ENCODE measurements at regions not wholly inside any gene's neighbourhood (a gene's known extent, or its start where the extent isn't known, plus 50 kb on each side); places are given as distances from the start of the nearest gene placed in this dataset.

GRCh38 chr2:85957256-85957655 is 68.5 kb upstream of the ST3GAL5 start:
- TF ChIP-seq, protein P1, sequence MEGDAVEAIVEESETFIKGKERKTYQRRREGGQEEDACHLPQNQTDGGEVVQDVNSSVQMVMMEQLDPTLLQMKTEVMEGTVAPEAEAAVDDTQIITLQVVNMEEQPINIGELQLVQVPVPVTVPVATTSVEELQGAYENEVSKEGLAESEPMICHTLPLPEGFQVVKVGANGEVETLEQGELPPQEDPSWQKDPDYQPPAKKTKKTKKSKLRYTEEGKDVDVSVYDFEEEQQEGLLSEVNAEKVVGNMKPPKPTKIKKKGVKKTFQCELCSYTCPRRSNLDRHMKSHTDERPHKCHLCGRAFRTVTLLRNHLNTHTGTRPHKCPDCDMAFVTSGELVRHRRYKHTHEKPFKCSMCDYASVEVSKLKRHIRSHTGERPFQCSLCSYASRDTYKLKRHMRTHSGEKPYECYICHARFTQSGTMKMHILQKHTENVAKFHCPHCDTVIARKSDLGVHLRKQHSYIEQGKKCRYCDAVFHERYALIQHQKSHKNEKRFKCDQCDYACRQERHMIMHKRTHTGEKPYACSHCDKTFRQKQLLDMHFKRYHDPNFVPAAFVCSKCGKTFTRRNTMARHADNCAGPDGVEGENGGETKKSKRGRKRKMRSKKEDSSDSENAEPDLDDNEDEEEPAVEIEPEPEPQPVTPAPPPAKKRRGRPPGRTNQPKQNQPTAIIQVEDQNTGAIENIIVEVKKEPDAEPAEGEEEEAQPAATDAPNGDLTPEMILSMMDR (IDR thresholded peaks at IDR 0.05), result no peak
- TF ChIP-seq POLR2A (IDR thresholded peaks at IDR 0.05), result no peak
